GM13977 (cell line): ENCODE measurements at regions not wholly inside any gene's neighbourhood (a gene's known extent, or its start where the extent isn't known, plus 50 kb on each side); places are given as distances from the start of the nearest gene placed in this dataset.

Experiments
- DNase-seq: peaks from one replicate; pipeline ENCODE4 v3.0.0; 2012; ENCODE audit warnings: low spot score
- CTCF ChIP-seq: IDR thresholded peaks from 2 replicates; pipeline ENCODE4 v1.5.1; 2012; ENCODE audit warnings: mild to moderate bottlenecking, control low read depth; ENCODE audit not compliant: insufficient read depth; ENCODE audit errors: extremely low read depth, missing control alignments
- in situ Hi-C: fragments of 300-500 bp; cut with MboI; formaldehyde crosslinking; loops from one replicate; pipeline ENCODE4 v1.12.0; 2022; ENCODE audit warnings: low sequenced_read_pairs, low pct_unique_long_range_greater_than_20kb, mixed read lengths, inconsistent platforms; ENCODE audit not compliant: unreplicated experiment

DNA sequence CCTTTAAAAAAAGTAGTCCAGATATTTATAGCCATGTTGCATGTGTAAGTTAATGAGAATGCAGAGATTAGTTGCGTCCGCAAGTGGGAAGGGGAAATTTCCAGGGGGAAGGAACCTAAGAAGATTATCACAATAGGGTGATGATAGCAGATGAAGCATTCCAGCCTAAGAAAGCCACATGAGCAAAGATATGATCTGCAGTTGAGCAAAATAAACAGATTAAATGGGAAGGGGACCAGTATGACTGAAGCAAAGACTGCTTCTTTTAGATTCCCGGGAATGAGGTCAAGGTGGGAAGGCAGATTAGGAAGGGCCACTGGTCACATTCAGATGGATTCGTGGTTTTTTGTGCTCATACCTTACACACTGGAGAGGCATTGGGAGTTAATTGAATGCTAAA is 154.6 kb upstream of the CDH2 start:
- no peak for TF ChIP-seq CTCF
- in situ Hi-C loops: no loop called here
- no peak for DNase-seq

- DNase-seq: no peak
- in situ Hi-C loops: no loop called here
- TF ChIP-seq CTCF: no peak
Measured at GRCh38 chr18:28313602-28314001, 136.7 kb upstream of the CDH2 start.

DNA sequence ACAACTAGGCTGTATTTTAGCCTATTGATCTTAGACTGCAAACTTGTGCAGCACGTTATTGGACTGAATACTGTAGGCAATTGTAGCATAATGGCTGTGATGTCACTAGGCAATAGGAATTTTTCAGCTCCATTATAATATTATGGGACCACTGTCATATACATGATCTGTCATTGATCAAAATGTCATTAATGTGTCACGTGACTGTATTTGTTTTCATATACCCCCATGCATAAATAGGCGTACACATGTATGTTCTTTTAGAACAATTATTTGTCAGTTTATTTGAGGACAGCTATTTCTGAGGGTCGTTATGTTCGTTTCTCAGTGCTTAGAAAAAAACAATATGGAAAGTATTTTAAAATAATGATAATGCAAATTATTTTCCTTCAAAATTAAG is 111.9 kb upstream of the CDH2 start:
- no peak for DNase-seq
- no peak for TF ChIP-seq CTCF
- in situ Hi-C loops: no loop called here

DNA sequence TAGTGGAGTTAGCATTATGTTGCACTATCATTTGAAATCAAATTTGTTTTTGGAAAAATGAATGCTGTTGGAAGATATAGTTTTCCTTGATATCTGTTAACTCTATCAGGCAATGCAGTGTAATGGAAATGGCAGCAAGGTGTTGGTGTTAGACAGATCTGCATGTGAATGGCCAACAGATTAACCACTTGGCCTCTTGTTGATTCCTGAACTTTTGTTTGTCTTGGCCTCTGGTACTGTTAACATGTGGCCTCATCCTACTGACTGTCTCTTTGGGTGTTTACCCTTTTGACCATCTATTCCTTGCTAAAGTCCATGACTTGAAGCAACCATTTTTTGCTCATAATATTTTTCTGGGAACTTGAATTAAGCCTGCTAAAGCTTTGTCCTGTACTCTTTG is 110.2 kb upstream of the CDH2 start:
- TF ChIP-seq CTCF: no peak
- DNase-seq: no peak
- in situ Hi-C loops: no loop called here

DNA sequence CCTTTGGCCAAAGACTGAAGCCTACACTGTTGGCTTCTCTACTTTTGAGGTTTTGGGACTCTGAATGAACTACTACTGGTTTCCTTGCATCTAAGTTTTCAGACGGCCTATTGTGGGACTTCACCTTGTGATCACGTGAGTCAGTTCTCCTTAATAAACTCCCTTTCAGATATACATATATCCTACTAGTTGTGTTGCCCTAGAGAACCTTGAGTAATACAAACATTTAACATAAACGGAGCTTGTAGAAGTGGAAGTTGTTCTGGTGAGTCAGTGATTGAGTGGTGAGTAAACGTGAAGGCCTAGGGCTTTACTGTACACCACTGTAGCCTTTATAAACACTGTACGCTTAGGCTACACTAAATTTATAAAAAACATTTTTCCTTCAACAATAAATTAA is 107.2 kb upstream of the CDH2 start:
- DNase-seq: no peak
- in situ Hi-C loops: no loop called here
- TF ChIP-seq CTCF: no peak

- TF ChIP-seq CTCF: no peak
- no peak for DNase-seq
- in situ Hi-C loops: no loop called here
Measured at GRCh38 chr18:28281400-28281799, 104.5 kb upstream of the CDH2 start.

- DNase-seq: no peak
- in situ Hi-C loops: no loop called here
- TF ChIP-seq CTCF: no peak
Measured at GRCh38 chr18:28269750-28270149, 92.8 kb upstream of the CDH2 start.
